ENCODE measurements at regions not wholly inside any gene's neighbourhood (a gene's known extent, or its start where the extent isn't known, plus 50 kb on each side); places are given as distances from the start of the nearest gene placed in this dataset.

DNA sequence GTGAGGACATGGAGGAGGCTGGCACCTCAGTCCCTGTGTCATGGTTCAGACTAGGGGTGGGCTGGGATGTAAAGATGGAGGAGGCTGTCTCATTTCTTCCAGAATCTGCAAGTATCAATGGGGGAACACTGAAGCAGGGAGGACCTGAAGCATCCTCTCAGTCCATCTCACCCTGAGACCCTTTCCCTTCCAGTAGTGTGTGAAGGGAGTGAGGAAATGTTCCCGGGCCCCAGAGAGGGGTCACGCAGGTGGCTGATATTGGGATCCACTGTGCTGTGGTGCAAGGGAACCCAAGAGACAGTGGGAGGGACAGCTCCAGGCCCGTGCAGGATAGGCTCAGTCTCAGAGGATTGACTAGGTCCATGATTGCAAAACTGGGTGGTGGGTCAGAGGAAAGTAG lies 72.2 kb upstream of the ADPGK start:
- TF ChIP-seq EZH2 (IDR thresholded peaks at IDR 0.05; ENCODE audit: low read length, missing control alignments): no peak
- TF ChIP-seq, protein P1, sequence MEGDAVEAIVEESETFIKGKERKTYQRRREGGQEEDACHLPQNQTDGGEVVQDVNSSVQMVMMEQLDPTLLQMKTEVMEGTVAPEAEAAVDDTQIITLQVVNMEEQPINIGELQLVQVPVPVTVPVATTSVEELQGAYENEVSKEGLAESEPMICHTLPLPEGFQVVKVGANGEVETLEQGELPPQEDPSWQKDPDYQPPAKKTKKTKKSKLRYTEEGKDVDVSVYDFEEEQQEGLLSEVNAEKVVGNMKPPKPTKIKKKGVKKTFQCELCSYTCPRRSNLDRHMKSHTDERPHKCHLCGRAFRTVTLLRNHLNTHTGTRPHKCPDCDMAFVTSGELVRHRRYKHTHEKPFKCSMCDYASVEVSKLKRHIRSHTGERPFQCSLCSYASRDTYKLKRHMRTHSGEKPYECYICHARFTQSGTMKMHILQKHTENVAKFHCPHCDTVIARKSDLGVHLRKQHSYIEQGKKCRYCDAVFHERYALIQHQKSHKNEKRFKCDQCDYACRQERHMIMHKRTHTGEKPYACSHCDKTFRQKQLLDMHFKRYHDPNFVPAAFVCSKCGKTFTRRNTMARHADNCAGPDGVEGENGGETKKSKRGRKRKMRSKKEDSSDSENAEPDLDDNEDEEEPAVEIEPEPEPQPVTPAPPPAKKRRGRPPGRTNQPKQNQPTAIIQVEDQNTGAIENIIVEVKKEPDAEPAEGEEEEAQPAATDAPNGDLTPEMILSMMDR (conservative IDR thresholded peaks at IDR 0.05 in 1 of 2, IDR thresholded peaks at IDR 0.05 in 1 of 2; ENCODE audit: low read depth in 1 of 2, low read length in 2 of 2): no peak
- no peaks in the 10 kb centered on the region for H4K20me1 ChIP-seq (ENCODE audit: control insufficient read depth, extremely low read depth, insufficient read depth, low read length)
- H3K4me3 ChIP-seq (replicated peaks in 1 of 4; ENCODE audit: control extremely low read depth in 1 of 4, insufficient read depth in 1 of 4, low read depth in 3 of 4, low read length in 4 of 4): no peak overlapping the region
- H3K27me3 ChIP-seq (ENCODE audit: control insufficient read depth, insufficient read depth, low read length): no peaks in the 10 kb centered on the region
- no peaks in the 10 kb centered on the region for H3K36me3 ChIP-seq (ENCODE audit: control insufficient read depth, insufficient read depth, low read length)
- H3K4me1 ChIP-seq (ENCODE audit: control insufficient read depth, extremely low read depth, insufficient read depth, low read length): no peaks in the 10 kb centered on the region
- no peak overlapping the region for H3K9ac ChIP-seq (ENCODE audit: insufficient read depth, low read length)
- no peak overlapping the region for H3K27ac ChIP-seq (ENCODE audit: insufficient read depth, low read length)
- H3K4me2 ChIP-seq (ENCODE audit: extremely low read depth, insufficient read depth, low read length): no peak overlapping the region
- DNase-seq (ENCODE audit: low read depth in 2 of 2): no peak
- H3K79me2 ChIP-seq (ENCODE audit: control insufficient read depth, insufficient read depth, low read length): no peaks in the 10 kb centered on the region
- no peaks in the 10 kb centered on the region for H3K9me3 ChIP-seq (ENCODE audit: control insufficient read depth, insufficient read depth, low read depth, low read length)
- no peak overlapping the region for H2AFZ ChIP-seq (ENCODE audit: low read length)

DNA sequence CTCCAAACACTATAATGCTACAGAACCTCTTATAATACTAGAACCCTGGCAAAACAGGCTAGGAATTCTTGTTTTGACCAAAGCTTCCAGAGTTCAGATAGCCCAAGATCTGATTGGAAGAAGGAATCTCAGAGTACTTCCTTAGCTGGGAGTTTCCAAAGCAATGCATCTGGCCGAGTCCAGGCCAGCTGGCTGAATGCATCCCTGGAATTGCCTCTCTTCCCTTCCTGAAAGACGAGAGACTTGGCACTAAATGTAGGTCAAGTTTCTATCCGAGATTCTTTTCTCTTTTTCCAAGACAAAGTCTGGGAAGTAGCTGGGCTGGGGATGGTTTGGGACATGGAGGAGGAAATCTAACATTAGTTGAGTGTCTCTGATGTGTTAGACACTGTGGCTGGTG lies 68.7 kb upstream of the ADPGK start:
- Histone ChIP-seq H3K79me2 (ENCODE audit: control insufficient read depth, insufficient read depth, low read length) (no peaks in the 10 kb centered on the region), H3K9ac (ENCODE audit: insufficient read depth, low read length) (no peak overlapping the region), H3K4me2 (ENCODE audit: extremely low read depth, insufficient read depth, low read length) (no peak overlapping the region), H3K27me3 (ENCODE audit: control insufficient read depth, insufficient read depth, low read length) (no peaks in the 10 kb centered on the region), H2AFZ (ENCODE audit: low read length) (no peak overlapping the region), H3K9me3 (ENCODE audit: control insufficient read depth, insufficient read depth, low read depth, low read length) (no peaks in the 10 kb centered on the region), H3K4me1 (ENCODE audit: control insufficient read depth, extremely low read depth, insufficient read depth, low read length) (no peaks in the 10 kb centered on the region), H3K36me3 (ENCODE audit: control insufficient read depth, insufficient read depth, low read length) (no peaks in the 10 kb centered on the region), H3K4me3 (replicated peaks in 1 of 4; ENCODE audit: control extremely low read depth in 1 of 4, insufficient read depth in 1 of 4, low read depth in 3 of 4, low read length in 4 of 4) (no peak overlapping the region), H4K20me1 (ENCODE audit: control insufficient read depth, extremely low read depth, insufficient read depth, low read length) (no peaks in the 10 kb centered on the region), H3K27ac (ENCODE audit: insufficient read depth, low read length) (no peak overlapping the region)
- no peak for TF ChIP-seq EZH2 (IDR thresholded peaks at IDR 0.05; ENCODE audit: low read length, missing control alignments)
- TF ChIP-seq, protein P1 (conservative IDR thresholded peaks at IDR 0.05 in 1 of 2, IDR thresholded peaks at IDR 0.05 in 1 of 2; ENCODE audit: low read depth in 1 of 2, low read length in 2 of 2): no peak
- DNase-seq (ENCODE audit: low read depth in 2 of 2): no peak

DNA sequence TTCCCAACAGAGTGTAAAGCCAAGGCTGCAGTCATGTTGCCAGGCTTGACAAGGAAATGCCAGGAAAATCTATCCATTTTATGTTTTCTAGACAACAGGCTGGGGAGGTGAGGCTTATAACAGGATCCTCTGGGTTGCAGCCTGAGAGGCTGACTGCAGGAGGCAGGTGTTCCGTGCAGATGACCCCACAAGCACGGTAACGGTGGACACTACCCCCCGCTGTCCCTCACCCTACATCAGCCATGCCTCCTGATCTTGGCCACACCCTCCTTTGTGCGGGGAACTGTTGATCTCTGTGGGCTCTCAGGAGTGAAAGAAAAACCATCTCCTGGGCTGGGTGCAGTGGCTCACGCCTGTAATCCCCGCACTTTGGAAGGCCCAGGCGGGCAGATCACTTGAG lies 68.0 kb upstream of the ADPGK start:
- no peak for TF ChIP-seq EZH2 (IDR thresholded peaks at IDR 0.05; ENCODE audit: low read length, missing control alignments)
- TF ChIP-seq, protein P1 (conservative IDR thresholded peaks at IDR 0.05 in 1 of 2, IDR thresholded peaks at IDR 0.05 in 1 of 2; ENCODE audit: low read depth in 1 of 2, low read length in 2 of 2): no peak
- H4K20me1 ChIP-seq (ENCODE audit: control insufficient read depth, extremely low read depth, insufficient read depth, low read length): no peaks in the 10 kb centered on the region
- H3K9me3 ChIP-seq (ENCODE audit: control insufficient read depth, insufficient read depth, low read depth, low read length): no peaks in the 10 kb centered on the region
- no peak overlapping the region for H2AFZ ChIP-seq (ENCODE audit: low read length)
- DNase-seq (ENCODE audit: low read depth in 2 of 2): no peak
- H3K27ac ChIP-seq (ENCODE audit: insufficient read depth, low read length): no peak overlapping the region
- no peaks in the 10 kb centered on the region for H3K36me3 ChIP-seq (ENCODE audit: control insufficient read depth, insufficient read depth, low read length)
- no peaks in the 10 kb centered on the region for H3K4me1 ChIP-seq (ENCODE audit: control insufficient read depth, extremely low read depth, insufficient read depth, low read length)
- no peak overlapping the region for H3K4me2 ChIP-seq (ENCODE audit: extremely low read depth, insufficient read depth, low read length)
- H3K9ac ChIP-seq (ENCODE audit: insufficient read depth, low read length): no peak overlapping the region
- no peak overlapping the region for H3K4me3 ChIP-seq (replicated peaks in 1 of 4; ENCODE audit: control extremely low read depth in 1 of 4, insufficient read depth in 1 of 4, low read depth in 3 of 4, low read length in 4 of 4)
- H3K79me2 ChIP-seq (ENCODE audit: control insufficient read depth, insufficient read depth, low read length): no peaks in the 10 kb centered on the region
- no peaks in the 10 kb centered on the region for H3K27me3 ChIP-seq (ENCODE audit: control insufficient read depth, insufficient read depth, low read length)
